Inferior parietal cortex (tissue), 1 donor: ENCODE measurements at regions not wholly inside any gene's neighbourhood (a gene's known extent, or its start where the extent isn't known, plus 50 kb on each side); places are given as distances from the start of the nearest gene placed in this dataset.
"Not testable (repeated sequence)": the region's sequence is repeated elsewhere in the genome, so short reads cannot be mapped to it uniquely, and the experiment has no call there.

Experiments used
- DNase-seq: peaks from one replicate; pipeline ENCODE4 v3.0.0-alpha.2; 2016; ENCODE audit errors: extremely low spot score

DNA sequence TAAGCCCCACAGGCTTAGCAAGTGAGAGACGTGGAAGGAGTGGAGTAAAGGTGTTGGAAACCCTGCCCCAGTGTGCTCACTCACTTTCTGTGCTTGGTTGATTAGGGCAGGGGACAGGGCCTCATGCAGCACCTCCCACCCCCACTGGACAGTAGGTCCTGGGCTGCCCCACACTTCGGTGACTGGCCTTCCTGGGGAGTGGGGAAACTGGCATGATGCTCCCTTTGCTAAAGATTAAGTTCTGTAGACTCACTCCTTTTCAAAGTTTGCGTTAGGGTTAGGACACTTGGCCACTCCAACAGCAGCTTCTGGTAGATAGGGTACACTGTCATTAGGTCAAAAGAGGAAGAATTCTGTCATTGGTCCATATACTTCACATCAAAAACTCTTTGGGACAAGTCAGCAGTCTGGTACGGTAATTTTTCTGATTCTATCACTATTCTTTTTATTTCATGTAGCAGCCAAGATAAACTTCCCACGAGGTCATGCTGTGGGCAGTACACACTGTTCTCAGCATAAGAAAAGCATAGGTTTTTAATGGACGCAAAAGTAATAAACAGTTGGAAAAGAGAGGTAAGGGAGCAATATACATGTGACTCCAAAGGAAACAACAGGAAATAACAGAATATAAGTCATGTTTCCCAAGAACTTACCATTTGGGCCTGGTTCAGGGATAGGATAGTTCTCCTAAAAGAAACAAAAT, 106.6 kb upstream of the TERB2 start:
- not testable (repeated sequence) for DNase-seq

DNA sequence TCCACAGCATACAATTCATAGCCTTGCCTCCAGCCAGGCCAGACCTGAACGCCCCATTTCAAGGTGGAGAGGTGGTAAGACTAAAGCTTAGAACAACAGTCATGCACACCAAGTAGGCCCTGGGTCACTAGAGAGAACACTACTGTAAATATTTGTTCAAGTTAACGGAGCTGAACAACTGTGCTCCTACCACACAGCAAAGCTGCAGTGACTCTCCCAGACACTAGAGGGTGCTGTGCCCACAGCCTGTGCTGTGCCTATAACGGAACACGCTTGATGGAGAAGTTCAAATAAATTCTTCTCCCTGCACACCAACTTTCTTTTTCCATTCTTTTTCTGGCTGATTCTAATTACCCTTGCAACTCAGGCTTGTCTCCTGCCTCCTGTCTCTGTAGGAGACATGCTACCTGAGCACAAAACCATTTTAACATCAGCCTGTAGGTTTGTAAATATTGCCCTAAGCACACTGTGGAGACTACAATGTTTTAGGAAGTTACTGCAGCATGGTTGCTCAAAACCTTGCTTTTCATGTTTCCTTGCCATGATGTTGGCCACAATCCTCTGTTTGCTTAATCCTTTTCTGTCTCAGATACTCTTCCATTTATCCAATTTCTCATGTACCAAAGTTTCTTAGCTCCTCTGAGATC, 103.1 kb upstream of the TERB2 start:
- DNase-seq = peak; percentile 55

DNA sequence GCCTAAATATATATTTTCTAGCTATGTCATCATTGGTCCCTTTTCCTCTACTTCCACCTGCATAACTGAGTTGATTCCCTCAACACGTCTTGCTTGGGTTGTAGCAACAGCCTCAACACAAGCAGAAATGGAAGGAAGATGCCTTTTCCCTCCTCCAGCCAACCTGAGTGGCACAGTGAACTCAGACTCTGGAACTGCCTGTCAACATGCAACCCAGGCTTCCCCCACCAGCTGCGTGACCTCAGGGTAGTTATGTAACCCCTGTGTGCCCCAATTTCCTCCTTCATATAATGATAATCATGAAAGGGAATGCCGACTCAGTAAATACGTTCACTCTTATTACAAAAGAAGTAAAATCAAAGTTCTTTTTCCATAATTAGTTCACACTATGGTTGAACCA, 101.8 kb upstream of the TERB2 start:
- DNase-seq = not testable (repeated sequence)

DNA sequence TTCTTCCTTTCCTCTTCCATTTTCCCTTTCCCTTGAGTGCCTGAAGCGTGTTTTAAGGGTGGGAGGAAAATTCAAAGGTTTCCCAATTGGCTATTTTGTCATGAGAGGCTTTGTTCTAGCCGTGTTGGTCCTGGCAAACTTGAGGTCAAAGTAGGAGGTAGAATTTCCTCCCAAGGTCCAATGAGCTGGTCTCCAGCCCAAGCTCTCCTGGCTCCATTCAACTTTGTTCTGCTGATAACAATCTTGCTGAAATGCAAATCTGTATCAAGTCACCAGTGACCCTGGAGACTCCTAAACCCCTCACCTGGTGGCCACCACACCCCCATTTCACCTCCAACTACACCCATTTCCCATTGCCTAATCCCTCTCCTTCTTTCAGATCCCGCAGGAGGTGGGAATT, 100.2 kb upstream of the TERB2 start:
- not testable (repeated sequence) for DNase-seq

GRCh38 chr15:44857164-44857710, 99.2 kb upstream of the TERB2 start:
- DNase-seq = not testable (repeated sequence)

- DNase-seq = not testable (repeated sequence)
Observed at GRCh38 chr15:44859088-44859487, 97.4 kb upstream of the TERB2 start.

- DNase-seq = not testable (repeated sequence)
Observed at GRCh38 chr15:44860168-44860567, 96.3 kb upstream of the TERB2 start.

GRCh38 chr15:44861439-44861910, 95.0 kb upstream of the TERB2 start:
- no peak for DNase-seq

GRCh38 chr15:44861917-44862316, 94.6 kb upstream of the TERB2 start:
- DNase-seq = no peak

DNA sequence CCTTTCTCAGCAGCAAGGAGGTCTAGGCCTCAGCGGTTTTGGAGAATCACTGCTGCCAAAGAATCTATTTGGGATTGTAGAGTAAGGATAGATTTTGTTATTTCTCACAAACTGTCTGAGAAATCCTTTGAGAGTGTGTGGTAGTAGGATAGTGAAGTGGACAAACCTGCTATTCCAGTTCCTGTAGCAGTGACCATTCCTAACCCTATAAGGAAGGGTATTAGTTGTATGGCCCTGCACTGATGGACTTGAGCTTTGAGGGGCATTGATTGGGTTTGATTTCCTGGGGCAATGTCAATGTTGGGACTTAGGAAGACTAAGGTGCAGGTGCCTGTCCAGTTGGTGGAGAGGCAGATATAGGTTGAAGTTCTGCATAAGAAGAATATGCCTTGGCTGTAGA, 93.6 kb upstream of the TERB2 start:
- DNase-seq = not testable (repeated sequence)

GRCh38 chr15:44868100-44868499, 88.4 kb upstream of the TERB2 start:
- DNase-seq = not testable (repeated sequence)

- not testable (repeated sequence) for DNase-seq
Observed at GRCh38 chr15:44870125-44870524, 86.4 kb upstream of the TERB2 start.

GRCh38 chr15:44873103-44873502, 83.4 kb upstream of the TERB2 start:
- DNase-seq = no peak

DNA sequence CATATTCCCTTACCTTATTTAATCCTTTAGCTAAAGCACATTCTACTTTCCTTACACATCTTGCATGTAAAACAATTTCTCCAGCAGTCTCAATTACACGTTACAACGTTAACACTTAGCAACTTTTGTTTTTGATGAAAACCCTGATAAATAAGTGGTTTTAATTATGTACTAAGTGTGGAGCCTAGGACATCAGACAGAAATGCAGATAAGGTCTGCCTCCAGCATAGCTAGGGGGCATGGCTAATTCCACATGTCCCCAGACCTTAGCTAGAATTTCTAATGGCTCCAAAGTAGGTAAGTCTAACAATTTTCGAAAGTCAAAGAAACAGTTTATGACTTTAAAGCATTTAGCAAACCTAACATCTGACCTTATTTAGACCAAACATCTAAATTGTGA, 77.4 kb upstream of the TERB2 start:
- no peak for DNase-seq

DNA sequence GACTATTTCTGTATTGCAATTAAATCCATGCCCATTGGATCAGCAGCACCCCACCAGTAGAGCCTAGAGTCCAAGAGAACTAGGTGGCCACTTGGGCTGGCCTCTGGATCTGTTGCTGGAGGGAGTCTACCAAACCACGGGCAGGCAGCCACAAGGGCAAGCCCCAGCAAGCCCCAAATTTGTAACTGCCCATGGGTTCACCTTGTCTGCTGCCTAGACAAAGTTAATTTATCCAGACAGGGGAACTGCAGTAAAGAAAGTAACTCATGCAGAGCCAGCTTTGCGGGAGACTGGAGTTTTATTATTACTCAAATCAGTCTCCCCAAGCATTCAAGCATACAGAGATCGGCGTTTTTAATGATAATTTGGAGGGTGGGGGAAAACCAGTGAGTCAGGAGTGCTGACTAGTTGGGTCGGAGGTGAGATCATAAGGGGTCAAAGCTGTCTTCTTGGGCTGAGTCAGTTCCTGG, 74.0 kb upstream of the TERB2 start:
- DNase-seq = no peak

DNA sequence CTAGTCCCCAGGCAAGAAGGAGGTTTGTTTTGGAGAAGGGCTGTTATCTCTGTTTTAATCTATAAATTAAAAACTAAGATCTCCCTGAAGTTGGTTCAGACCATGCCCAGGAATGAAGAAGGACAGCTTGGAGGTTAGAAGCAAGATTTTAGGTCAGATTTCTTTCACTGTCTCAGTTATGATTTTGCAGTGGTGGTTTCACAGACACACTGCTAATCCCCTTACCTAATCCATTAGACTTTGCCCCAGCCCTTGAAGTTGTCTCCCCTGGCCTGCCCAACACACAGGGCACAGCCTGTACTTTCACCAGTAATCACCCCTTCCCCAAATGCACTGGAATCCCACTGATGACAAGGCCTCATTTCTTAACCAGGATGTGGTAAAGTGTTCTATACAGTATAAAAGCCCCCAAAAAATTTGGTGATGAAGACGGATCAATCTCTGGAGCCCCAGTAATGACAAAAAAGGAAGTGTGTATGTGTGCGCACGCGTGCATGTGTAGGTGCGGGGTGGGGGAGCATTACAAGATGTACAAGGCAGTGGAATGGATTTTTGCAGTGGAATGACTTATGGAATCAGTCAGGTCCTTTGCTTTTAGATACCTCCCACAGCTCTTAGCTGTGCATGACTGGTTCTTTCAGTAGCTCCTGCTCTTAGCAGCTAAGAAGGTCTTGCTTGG, 73.1 kb upstream of the TERB2 start:
- no peak for DNase-seq

DNA sequence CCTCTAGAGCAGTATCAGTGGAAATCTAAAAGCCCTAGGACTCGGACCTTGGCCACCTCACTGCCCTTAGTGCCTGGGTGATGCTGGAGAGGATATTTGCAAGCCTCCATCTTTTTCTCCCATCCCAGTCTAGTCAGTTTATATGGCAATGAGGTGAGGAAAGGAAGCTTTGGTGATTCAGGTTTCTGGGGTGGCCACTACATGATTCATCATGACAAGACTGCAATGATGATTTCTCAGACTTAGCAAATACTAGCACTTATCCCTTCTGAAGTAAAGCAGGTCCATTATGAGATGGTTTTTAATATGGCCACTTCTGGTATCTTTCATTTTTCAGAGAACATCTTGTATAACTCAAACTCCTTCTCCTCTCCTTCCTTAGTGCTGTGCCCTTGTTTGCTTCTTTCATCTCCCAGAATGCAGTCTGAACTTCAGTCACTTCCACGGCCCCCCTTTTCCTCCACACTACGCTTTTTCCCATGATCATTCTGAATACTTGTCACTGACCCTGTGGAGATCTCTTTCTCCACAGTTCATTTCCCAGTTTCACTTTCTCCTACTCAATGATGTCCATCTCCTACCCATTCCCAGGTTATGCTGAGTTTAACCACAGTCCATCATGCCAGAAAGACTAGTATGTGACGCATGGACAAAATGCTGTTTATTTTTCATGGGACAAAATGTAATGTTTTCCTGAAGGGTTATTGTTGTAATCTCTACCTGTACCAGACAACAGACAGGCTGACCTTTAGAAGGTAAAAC, 57.4 kb upstream of the TERB2 start:
- DNase-seq = not testable (repeated sequence)

GRCh38 chr15:44899775-44900174, 56.7 kb upstream of the TERB2 start:
- not testable (repeated sequence) for DNase-seq

DNA sequence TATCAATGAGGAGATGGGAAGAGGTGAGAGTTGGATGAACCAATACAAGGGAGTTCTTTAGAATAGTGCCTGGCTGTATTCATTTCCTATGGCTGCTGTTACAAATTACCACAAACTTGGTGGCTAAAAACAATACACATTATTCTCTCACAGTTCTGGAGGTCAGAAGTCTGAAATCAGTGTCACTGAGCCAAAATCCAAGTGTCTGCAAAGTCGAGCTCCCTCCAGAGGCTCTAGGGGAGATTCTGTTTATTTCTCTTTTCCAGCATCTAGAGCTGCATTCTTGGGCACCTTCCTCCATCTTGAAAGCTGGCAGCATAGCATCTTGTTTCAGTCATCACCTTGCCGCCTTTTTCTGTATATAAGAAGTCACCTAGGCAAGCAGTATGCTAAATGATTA, 55.7 kb upstream of the TERB2 start:
- DNase-seq = not testable (repeated sequence)

- not testable (repeated sequence) for DNase-seq
Observed at GRCh38 chr15:44903281-44903680, 53.2 kb upstream of the TERB2 start.

GRCh38 chr15:44904651-44905340, 51.7 kb upstream of the TERB2 start:
- DNase-seq = not testable (repeated sequence)
